Neural cell (in vitro differentiated cells): ENCODE measurements at regions not wholly inside any gene's neighbourhood (a gene's known extent, or its start where the extent isn't known, plus 50 kb on each side); places are given as distances from the start of the nearest gene placed in this dataset.

ENCODE experiments used
- CTCF ChIP-seq: fragments of 450-650 bp; IDR thresholded peaks from 2 replicates; pipeline ENCODE4 v1.5.1; 2014; ENCODE audit warnings: antibody characterized with exemption, mild to moderate bottlenecking, moderate library complexity; ENCODE audit not compliant: poor library complexity, severe bottlenecking
- EZH2 ChIP-seq: fragments of 200-600, 300-800 bp; shearing (Covaris generic), sonication (generic); IDR thresholded peaks from 2 replicates; pipeline ENCODE4 v1.6.1; 2014; ENCODE audit warnings: antibody characterized with exemption, low read length, borderline replicate concordance, mild to moderate bottlenecking; ENCODE audit not compliant: insufficient read depth, poor library complexity, severe bottlenecking

- TF ChIP-seq CTCF (no peak), EZH2 (no peak)
Measured at GRCh38 chr11:33634291-33634834, 66.3 kb downstream of the C11orf91 start.
